Ovary (tissue), 3 donors: ENCODE measurements at regions not wholly inside any gene's neighbourhood (a gene's known extent, or its start where the extent isn't known, plus 50 kb on each side); places are given as distances from the start of the nearest gene placed in this dataset.

Source experiments
- EP300 ChIP-seq: sonication (generic); formaldehyde crosslinking; IDR thresholded peaks from one replicate; pipeline ENCODE4 v1.6.1; 2017; ENCODE audit warnings: antibody characterized with exemption
- POLR2A ChIP-seq: fragments of 450-650 bp; IDR thresholded peaks from one replicate; pipeline ENCODE4 v1.6.1; 2017; ENCODE audit warnings: antibody characterized with exemption, mild to moderate bottlenecking, moderate library complexity
- TF ChIP-seq, protein P1 (sequence below), 3 donors: fragments of 450-650 bp in 2 of 3; fragments of 200-600 bp in 1 of 3; IDR thresholded peaks; one replicate each; pipeline versions ENCODE4 v1.5.1 to v1.8.0; 2016 to 2022; ENCODE audit warnings: antibody characterized with exemption in 3 of 3, mild to moderate bottlenecking in 1 of 3
- donor health status: DM: no; HTN: no; CAD: no.

- no peak for TF ChIP-seq POLR2A
- TF ChIP-seq, protein P1, sequence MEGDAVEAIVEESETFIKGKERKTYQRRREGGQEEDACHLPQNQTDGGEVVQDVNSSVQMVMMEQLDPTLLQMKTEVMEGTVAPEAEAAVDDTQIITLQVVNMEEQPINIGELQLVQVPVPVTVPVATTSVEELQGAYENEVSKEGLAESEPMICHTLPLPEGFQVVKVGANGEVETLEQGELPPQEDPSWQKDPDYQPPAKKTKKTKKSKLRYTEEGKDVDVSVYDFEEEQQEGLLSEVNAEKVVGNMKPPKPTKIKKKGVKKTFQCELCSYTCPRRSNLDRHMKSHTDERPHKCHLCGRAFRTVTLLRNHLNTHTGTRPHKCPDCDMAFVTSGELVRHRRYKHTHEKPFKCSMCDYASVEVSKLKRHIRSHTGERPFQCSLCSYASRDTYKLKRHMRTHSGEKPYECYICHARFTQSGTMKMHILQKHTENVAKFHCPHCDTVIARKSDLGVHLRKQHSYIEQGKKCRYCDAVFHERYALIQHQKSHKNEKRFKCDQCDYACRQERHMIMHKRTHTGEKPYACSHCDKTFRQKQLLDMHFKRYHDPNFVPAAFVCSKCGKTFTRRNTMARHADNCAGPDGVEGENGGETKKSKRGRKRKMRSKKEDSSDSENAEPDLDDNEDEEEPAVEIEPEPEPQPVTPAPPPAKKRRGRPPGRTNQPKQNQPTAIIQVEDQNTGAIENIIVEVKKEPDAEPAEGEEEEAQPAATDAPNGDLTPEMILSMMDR (IDR thresholded peaks at IDR 0.05), result no peak
- TF ChIP-seq EP300, result no peak
These were observed 506.6 kb upstream of the SPHKAP start for GRCh38 chr2:228688007-228688645.
